ENCODE measurements at regions not wholly inside any gene's neighbourhood (a gene's known extent, or its start where the extent isn't known, plus 50 kb on each side); places are given as distances from the start of the nearest gene placed in this dataset.

DNA sequence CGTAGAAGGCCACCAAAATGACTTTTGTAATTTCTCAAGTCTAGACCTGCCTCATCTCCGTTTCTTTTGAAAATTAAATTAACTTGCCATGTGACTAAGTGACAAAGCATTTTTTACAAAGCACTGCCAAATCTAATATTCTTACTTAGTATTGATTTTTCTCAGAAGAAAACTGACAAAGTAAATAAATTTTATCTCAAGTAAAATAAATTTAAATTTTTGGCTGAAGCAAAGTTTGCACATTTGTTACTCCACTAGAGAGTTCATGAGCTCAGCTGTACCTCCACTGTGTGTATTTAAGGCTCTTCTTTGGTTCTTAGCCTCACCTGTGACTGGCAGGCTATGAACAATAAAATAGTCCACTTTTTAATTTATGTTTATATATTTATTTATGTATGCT lies 441.1 kb upstream of the PCDH10 start:
- TF ChIP-seq, protein P1, sequence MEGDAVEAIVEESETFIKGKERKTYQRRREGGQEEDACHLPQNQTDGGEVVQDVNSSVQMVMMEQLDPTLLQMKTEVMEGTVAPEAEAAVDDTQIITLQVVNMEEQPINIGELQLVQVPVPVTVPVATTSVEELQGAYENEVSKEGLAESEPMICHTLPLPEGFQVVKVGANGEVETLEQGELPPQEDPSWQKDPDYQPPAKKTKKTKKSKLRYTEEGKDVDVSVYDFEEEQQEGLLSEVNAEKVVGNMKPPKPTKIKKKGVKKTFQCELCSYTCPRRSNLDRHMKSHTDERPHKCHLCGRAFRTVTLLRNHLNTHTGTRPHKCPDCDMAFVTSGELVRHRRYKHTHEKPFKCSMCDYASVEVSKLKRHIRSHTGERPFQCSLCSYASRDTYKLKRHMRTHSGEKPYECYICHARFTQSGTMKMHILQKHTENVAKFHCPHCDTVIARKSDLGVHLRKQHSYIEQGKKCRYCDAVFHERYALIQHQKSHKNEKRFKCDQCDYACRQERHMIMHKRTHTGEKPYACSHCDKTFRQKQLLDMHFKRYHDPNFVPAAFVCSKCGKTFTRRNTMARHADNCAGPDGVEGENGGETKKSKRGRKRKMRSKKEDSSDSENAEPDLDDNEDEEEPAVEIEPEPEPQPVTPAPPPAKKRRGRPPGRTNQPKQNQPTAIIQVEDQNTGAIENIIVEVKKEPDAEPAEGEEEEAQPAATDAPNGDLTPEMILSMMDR (optimal IDR thresholded peaks at IDR 0.05 in 1 of 3, IDR thresholded peaks at IDR 0.05 in 1 of 3, conservative IDR thresholded peaks at IDR 0.05 in 1 of 3; ENCODE audit: extremely low read depth in 1 of 3, insufficient read depth in 2 of 3, low read length in 3 of 3), result no peak
- no peak for TF ChIP-seq EZH2 (IDR thresholded peaks at IDR 0.05; ENCODE audit: low read length)
